ENCODE measurements at regions not wholly inside any gene's neighbourhood (a gene's known extent, or its start where the extent isn't known, plus 50 kb on each side); places are given as distances from the start of the nearest gene placed in this dataset.

DNA sequence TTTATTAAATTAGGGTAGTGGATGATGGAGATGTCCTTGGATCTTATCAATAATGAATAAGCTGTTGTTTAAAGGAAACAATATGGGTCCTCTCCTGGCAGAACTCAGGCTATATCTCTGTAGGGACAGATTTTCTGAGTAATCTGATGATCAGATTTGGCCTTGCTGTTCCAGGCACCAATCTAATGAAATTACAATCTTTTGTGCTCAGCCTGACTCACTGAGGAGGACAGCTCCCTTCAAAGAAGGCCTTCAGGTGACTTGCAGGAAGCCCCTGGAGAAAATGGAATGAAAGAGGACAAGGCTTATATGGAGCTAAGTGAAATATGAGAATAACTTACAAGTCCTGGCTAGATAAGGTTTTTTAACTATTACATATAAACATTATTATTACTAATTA, 486.4 kb upstream of the SORCS1 start:
- ATAC-seq (no peak), DNase-seq (ENCODE audit: low read depth in 1 of 2, low spot score in 1 of 2) (no peak), FAIRE-seq (no peak)
- H3K4me1 ChIP-seq = no peaks in the 10 kb centered on the region
- no peak overlapping the region for H3K27ac ChIP-seq
- H3K9me3 ChIP-seq = no peaks in the 10 kb centered on the region
- TF ChIP-seq ESRRA (IDR thresholded peaks at IDR 0.05; ENCODE audit: borderline replicate concordance, low read length) (no peak), KDM5A (IDR thresholded peaks at IDR 0.05) (no peak), FOXS1 (CRISPR knock-in tag; IDR thresholded peaks at IDR 0.05) (no peak), RAD21 (conservative IDR thresholded peaks at IDR 0.05 in 1 of 2, IDR thresholded peaks at IDR 0.05 in 1 of 2) (no peak), EP300 (IDR thresholded peaks at IDR 0.05) (no peak), FOSB (CRISPR knock-in tag; IDR thresholded peaks at IDR 0.05) (no peak), JUNB (IDR thresholded peaks at IDR 0.05) (no peak), CEBPB (IDR thresholded peaks at IDR 0.05) (no peak), CHD2 (IDR thresholded peaks at IDR 0.05; ENCODE audit: low read length, partially characterized antibody) (no peak)
- CTCF ChIA-PET = no interaction called here
- no peak overlapping the region for H3K4me3 ChIP-seq
- POLR2A ChIA-PET = interaction anchor here (0.7 kb wide), 1 partner anchor 34 kb away, joined by 3 read pairs; no protein-coding TSS in a partner anchor
- H3K4me2 ChIP-seq = no peak overlapping the region

DNA sequence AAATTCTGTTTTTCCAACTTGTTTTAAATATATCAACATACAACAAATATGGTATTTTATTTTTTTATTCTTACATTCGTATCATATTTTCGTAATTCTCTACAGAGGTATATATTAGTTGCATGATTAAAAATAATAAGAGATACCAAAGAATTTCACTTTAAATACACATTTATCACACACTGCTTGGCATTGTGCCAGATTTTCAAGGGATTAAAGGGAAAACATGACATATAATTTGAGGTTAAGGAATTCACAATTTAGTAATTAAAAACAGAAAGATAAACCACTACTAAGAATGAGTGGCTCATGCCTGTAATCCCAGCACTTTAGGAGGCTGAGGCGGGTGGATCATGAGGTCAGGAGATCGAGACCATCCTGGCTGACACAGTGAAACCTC, 484.7 kb upstream of the SORCS1 start:
- Histone ChIP-seq H3K4me3 (no peak overlapping the region), H3K27ac (no peak overlapping the region), H3K4me1 (no peaks in the 10 kb centered on the region), H3K4me2 (no peak overlapping the region), H3K9me3 (no peaks in the 10 kb centered on the region)
- ChIA-PET POLR2A (no interaction called here), CTCF (no interaction called here)
- TF ChIP-seq, protein P1, sequence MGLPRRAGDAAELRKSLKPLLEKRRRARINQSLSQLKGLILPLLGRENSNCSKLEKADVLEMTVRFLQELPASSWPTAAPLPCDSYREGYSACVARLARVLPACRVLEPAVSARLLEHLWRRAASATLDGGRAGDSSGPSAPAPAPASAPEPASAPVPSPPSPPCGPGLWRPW (IDR thresholded peaks at IDR 0.05) = no peak
- TF ChIP-seq RFX5 (IDR thresholded peaks at IDR 0.05) (no peak), NFE2L2 (conservative IDR thresholded peaks at IDR 0.05; ENCODE audit: low read length) (no peak), REST (IDR thresholded peaks at IDR 0.05) (no peak), KDM1A (IDR thresholded peaks at IDR 0.05; ENCODE audit: low read depth) (no peak), EHMT2 (IDR thresholded peaks at IDR 0.05; ENCODE audit: low read depth) (no peak), ZSCAN20 (CRISPR knock-in tag; IDR thresholded peaks at IDR 0.05) (no peak), HOXA7 (CRISPR knock-in tag; IDR thresholded peaks at IDR 0.05) (no peak), MYC (IDR thresholded peaks at IDR 0.05; ENCODE audit: borderline replicate concordance, low read length) (no peak), CBX8 (IDR thresholded peaks at IDR 0.05) (no peak), ZNF302 (CRISPR knock-in tag; IDR thresholded peaks at IDR 0.05) (no peak), JUNB (IDR thresholded peaks at IDR 0.05) (no peak), POLR2A (IDR thresholded peaks at IDR 0.05; ENCODE audit: low read length) (no peak), MAFK (IDR thresholded peaks at IDR 0.05; ENCODE audit: partially characterized antibody) (no peak), POLR2AphosphoS2 (conservative IDR thresholded peaks at IDR 0.05; ENCODE audit: low read length) (no peak), HOXB5 (CRISPR knock-in tag; IDR thresholded peaks at IDR 0.05) (no peak)
- TF ChIP-seq, protein P2, sequence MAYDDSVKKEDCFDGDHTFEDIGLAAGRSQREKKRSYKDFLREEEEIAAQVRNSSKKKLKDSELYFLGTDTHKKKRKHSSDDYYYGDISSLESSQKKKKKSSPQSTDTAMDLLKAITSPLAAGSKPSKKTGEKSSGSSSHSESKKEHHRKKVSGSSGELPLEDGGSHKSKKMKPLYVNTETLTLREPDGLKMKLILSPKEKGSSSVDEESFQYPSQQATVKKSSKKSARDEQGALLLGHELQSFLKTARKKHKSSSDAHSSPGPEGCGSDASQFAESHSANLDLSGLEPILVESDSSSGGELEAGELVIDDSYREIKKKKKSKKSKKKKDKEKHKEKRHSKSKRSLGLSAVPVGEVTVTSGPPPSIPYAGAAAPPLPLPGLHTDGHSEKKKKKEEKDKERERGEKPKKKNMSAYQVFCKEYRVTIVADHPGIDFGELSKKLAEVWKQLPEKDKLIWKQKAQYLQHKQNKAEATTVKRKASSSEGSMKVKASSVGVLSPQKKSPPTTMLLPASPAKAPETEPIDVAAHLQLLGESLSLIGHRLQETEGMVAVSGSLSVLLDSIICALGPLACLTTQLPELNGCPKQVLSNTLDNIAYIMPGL (CRISPR knock-in tag; IDR thresholded peaks at IDR 0.05; ENCODE audit: borderline replicate concordance) = no peak
- no peak for ATAC-seq
- no peak for DNase-seq (ENCODE audit: low read depth in 1 of 2, low spot score in 1 of 2)
- no peak for FAIRE-seq
- WGBS (ENCODE audit: missing lambda C conversion rate) = 26% methylated on average over 4 of the region's 4 CpGs
